Germinal center (tissue), 1 donor: ENCODE measurements at regions not wholly inside any gene's neighbourhood (a gene's known extent, or its start where the extent isn't known, plus 50 kb on each side); places are given as distances from the start of the nearest gene placed in this dataset.

Experiments
- DNase-seq: peaks from one replicate; pipeline ENCODE4 v3.0.0; 2012; ENCODE audit warnings: mixed read lengths, low spot score

- no peak for DNase-seq
Measured at GRCh38 chr6:74765486-74765885, 440.4 kb downstream of the COL12A1 start.

GRCh38 chr6:74764486-74764885 lies 441.4 kb downstream of the COL12A1 start:
- no peak for DNase-seq

- DNase-seq = no peak
Measured at GRCh38 chr6:74762841-74763240, 443.0 kb downstream of the COL12A1 start.

- no peak for DNase-seq
Measured at GRCh38 chr6:74757813-74758212, 448.0 kb downstream of the COL12A1 start.

DNA sequence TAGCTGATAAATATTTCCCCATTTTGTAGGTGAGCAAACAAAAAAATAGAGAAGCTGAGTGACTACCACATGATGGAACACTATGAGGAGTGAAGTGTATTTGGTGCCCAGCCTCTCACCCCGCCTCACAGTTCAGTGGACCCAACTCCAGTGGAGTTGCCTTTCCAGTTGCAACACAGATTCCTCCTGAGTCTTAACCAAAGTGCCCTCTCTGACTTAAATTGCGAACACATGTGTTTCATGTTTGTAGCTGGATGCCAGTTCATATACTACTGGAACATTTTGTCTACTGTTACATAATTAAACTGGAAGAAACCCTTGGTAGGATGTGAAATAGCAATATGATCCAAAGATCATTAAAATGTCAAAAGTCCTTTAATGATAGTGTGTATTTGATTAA lies 448.9 kb downstream of the COL12A1 start:
- no peak for DNase-seq

DNA sequence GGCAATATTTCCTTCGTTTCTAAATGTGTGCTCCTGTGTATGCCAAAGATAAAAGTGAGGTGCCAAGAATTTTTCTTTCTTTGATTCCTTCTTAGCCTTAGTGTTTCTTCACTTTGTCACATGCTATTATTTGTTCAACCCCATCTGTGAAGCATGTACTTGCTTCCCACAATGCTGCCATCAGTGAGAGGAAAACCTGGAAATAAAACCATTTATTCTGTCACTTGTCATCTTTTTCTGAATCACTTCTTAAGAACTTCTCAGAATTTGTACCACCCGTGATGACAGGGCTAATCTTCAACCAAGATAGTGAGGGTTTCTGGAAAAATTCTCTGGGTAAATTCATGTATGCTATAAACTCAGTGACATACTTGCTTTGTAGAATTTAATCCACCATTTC lies 450.1 kb downstream of the COL12A1 start:
- no peak for DNase-seq

GRCh38 chr6:74755196-74755595 lies 450.7 kb downstream of the COL12A1 start:
- DNase-seq = no peak

DNA sequence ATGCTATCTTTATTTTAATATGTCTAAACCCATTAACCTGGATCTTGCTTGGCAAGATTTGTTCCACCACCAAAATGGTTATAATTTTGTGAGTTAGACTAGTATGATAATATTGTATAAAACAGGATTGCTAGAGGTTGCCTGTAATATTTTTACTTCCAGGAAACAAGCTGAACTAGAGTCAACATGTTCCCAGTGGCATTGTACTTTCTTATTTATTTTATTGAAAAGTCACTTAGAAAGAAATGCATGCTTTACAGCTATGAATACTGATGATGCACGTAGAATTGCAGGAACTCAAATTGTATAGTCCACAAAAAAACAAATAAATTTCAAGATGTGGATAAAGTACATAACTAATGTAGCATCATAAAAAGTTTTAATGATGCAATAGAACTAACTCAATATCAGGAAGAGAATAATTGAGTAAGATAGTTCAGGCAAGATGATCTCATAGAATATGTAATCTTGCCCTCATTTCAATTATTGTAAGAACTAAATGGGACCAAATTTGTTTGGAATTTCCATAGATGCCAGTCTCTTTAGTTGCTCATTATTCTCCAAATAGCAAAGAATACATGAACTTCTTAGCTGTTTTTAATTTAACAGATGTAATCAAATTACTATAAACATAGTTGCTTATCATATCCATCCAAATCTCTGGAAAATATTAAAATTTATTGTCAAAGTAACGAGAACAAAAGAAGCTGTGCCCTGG lies 451.8 kb downstream of the COL12A1 start:
- DNase-seq = no peak

- DNase-seq = no peak
Measured at GRCh38 chr6:74752303-74752702, 453.6 kb downstream of the COL12A1 start.

DNA sequence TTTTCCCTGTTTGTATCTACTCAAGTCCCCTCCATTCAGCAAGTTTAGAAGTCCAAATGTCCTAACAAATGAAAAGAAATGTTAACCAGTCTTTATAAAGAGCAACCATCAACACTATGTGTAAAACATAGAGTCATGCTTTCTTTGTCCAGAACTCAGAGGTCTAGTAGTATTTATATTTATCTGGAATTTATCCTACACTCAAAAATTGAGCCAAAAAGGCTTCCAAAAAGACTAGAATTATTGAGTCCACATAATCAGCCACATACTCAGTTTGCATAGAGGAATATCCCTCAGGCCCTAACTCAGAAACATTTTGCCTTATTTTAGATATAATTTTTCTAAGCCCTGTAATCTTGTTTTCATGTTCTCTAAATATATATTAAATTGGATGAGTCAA lies 455.0 kb downstream of the COL12A1 start:
- DNase-seq = no peak

- DNase-seq = no peak
Measured at GRCh38 chr6:74749211-74750147, 456.4 kb downstream of the COL12A1 start.

GRCh38 chr6:74745670-74746069 lies 460.2 kb downstream of the COL12A1 start:
- DNase-seq = no peak

DNA sequence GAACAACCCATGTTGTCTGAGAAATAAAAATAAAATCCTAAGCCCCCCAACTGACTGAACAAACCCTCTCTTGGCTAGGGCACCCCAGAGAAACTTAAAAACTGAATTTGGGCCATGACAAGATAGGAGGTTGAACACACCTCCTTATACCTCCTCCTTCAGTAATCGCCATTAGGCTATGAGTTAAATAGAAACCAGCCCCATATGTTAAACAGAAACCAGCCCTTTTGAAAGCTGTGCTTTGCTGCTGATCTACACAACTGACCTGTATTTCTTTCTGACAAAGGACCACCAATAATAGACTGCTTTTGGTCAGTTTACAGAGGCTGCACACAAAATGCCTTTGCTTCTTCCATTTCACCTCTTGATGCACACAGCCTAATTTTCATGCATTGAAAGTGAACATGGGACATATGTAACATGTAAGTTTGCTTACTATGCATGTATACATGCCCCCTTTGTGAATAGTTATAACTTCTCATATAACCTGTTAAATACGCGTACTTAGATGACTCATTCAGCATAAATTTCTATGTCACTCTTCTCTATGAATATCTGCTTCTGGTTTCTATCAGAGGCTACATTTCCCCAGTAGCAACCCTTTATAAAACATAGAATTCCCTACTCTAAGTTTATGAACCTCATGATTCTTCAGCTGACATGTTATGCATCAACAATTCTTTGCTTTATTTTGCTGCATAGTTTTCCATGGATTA lies 462.9 kb downstream of the COL12A1 start:
- DNase-seq = no peak

DNA sequence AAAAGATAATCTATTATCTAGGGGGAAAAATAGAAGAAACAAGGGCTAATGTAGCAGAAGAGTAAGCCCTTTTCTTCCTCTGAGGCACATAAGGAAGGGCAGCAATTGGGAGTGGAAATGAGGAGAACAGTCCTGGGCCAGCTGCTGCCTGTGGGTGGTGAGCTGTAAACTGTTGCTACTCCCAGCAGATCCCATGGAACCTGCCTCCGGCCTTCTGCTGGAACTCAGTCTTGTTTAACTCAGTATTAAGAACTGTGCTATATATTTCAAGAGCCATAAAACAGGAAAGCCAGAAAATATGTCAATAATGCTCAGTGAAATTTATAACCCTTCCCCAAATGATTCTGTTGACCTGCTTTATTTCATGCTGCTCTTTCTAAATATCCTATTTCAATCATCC lies 464.2 kb downstream of the COL12A1 start:
- DNase-seq = no peak

DNA sequence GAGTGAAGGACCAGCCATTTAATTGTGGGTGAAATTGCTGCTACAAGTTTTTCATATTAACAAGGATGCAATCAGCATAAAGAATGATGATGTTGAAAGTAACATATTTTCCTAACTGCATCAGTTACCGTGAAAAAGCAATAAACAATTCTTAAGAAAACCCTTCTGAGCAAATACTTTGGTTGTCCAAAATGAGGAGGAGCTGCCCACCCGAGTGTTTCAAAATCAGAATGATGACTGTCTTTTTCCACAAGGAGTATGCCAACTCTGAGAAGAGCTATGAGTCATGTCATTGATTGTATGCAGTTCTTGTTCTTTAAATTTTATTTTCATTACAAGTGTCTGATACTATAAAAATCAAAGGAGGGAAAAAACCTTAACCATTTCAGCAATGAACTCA lies 470.5 kb downstream of the COL12A1 start:
- no peak for DNase-seq

DNA sequence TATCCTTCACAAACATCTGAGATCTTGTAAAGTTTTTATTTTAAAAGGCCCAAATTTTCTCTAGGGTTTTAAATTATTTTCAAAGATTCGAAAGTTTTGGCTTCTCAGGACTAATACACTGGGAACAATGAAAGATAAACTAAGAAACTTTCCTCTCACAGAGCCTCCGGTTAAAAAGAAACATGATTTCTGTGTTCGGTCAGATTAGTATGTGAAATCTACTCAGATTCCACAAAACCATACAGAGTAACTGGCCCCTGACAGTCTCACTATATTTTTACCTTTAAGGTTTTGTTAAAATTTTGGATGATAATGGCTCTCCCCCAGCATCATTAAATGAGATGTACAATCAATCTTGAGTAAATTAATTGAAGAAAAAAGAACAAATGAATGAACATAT lies 471.0 kb downstream of the COL12A1 start:
- DNase-seq = no peak

- DNase-seq = no peak
Measured at GRCh38 chr6:74733830-74734620, 471.8 kb downstream of the COL12A1 start.

DNA sequence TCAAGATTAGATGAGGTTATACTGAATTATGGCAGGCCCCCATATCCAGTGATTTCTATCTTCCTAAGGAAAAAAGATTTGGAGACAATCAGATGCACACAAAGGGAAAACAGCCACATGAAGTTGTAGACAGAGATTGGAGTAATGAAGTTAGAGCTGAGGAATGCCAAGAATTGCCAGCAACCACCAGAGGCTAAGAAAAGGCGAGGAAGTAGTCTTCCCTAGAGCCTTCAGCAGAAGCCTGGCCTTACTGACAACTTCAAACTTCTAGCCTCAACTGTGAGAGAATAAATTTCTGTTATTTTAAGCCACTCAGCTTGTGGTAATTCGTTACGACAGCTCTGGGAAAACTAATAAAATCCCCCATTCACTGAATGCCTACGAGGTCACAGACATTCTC lies 473.9 kb downstream of the COL12A1 start:
- DNase-seq = no peak

DNA sequence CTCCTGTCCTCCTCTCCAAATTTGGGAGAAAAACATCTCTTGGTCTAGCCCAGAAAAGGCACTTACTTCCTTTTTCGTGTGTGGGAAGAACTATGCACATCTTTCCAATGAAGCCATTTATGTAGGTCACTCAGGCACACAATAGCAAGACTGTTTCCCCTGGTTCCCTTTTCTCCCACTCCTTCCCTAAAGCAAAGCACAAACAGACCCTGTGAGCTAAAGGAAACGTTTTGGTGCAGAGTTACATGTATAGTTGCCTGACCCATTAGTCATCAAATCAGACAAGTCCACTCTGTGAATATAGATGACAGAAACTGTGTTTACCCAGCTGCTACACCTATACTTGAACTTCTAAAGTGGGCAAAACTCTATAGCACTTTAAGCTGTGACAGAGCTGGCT lies 474.6 kb downstream of the COL12A1 start:
- no peak for DNase-seq

DNA sequence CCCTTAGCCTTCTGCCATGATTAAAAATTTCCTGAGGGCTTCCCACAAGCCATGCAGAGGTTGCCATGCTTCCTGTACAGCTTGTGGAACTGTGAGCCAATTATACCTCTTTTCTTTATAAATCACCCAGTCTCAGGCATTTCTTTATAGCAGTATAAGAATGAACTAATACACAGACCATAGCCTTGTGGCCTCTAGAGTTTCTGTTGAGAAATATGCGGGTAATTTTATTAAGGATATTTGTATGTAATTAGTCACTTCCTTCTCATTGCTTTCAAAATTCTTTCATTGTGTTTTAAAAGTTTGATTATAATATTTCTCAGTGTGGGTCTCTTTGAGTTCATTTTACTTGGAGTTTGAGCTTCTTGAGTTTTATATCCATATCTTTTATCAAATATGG lies 484.9 kb downstream of the COL12A1 start:
- no peak for DNase-seq

- no peak for DNase-seq
Measured at GRCh38 chr6:74717591-74717990, 488.3 kb downstream of the COL12A1 start.
